ENCODE measurements at regions not wholly inside any gene's neighbourhood (a gene's known extent, or its start where the extent isn't known, plus 50 kb on each side); places are given as distances from the start of the nearest gene placed in this dataset.

DNA sequence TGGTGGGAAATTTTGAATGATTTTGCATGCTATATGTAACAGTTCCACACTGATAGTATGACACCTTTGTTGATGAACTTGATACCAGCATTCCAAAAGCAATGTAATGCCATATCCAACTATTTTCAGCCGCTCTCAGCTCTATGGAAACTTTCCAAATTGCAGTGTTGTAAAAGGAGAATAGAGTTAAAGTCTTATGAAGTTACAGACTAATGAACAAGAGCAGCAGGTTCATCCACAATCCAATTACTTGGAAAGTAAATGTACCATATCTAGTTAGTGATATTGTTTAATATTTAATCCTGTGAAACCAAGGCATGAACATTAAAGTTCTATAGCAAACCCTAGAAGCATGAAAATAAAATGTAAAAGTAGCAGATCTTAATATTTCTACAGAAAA lies 418.2 kb downstream of the TUSC1 start:
- TF ChIP-seq RAD21 (IDR thresholded peaks at IDR 0.05; ENCODE audit: low read depth) (no peak), TCF12 (IDR thresholded peaks at IDR 0.05; ENCODE audit: low read depth) (no peak), ZBTB7A (IDR thresholded peaks at IDR 0.05; ENCODE audit: low read depth) (no peak), CEBPB (IDR thresholded peaks at IDR 0.05) (no peak), TEAD4 (IDR thresholded peaks at IDR 0.05) (no peak), TAF1 (IDR thresholded peaks at IDR 0.05; ENCODE audit: low read depth) (no peak), CREB1 (IDR thresholded peaks at IDR 0.05; ENCODE audit: low read depth) (no peak), EGR1 (IDR thresholded peaks at IDR 0.05) (no peak)
- TF ChIP-seq, protein P1, sequence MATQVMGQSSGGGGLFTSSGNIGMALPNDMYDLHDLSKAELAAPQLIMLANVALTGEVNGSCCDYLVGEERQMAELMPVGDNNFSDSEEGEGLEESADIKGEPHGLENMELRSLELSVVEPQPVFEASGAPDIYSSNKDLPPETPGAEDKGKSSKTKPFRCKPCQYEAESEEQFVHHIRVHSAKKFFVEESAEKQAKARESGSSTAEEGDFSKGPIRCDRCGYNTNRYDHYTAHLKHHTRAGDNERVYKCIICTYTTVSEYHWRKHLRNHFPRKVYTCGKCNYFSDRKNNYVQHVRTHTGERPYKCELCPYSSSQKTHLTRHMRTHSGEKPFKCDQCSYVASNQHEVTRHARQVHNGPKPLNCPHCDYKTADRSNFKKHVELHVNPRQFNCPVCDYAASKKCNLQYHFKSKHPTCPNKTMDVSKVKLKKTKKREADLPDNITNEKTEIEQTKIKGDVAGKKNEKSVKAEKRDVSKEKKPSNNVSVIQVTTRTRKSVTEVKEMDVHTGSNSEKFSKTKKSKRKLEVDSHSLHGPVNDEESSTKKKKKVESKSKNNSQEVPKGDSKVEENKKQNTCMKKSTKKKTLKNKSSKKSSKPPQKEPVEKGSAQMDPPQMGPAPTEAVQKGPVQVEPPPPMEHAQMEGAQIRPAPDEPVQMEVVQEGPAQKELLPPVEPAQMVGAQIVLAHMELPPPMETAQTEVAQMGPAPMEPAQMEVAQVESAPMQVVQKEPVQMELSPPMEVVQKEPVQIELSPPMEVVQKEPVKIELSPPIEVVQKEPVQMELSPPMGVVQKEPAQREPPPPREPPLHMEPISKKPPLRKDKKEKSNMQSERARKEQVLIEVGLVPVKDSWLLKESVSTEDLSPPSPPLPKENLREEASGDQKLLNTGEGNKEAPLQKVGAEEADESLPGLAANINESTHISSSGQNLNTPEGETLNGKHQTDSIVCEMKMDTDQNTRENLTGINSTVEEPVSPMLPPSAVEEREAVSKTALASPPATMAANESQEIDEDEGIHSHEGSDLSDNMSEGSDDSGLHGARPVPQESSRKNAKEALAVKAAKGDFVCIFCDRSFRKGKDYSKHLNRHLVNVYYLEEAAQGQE (IDR thresholded peaks at IDR 0.05; ENCODE audit: low read depth): no peak
